Activated naive CD8-positive, alpha-beta T cell treated with anti-CD3 and anti-CD28 coated beads for 36 hours (primary cell): ENCODE measurements at regions not wholly inside any gene's neighbourhood (a gene's known extent, or its start where the extent isn't known, plus 50 kb on each side); places are given as distances from the start of the nearest gene placed in this dataset.

Source experiments
- DNase-seq: peaks from one replicate; pipeline ENCODE4 v3.0.0; 2021
- H3K27ac Mint-ChIP-seq: one replicate; pipeline ENCODE4 v1.8.0; 2022; ENCODE audit warnings: mild to moderate bottlenecking, moderate library complexity, mixed read lengths
- H3K27me3 Mint-ChIP-seq: one replicate; pipeline ENCODE4 v1.8.0; 2022; ENCODE audit warnings: mild to moderate bottlenecking, mixed read lengths
- H3K36me3 Mint-ChIP-seq: one replicate; pipeline ENCODE4 v1.8.0; 2021; ENCODE audit warnings: mild to moderate bottlenecking, mixed read lengths
- H3K4me1 Mint-ChIP-seq: one replicate; pipeline ENCODE4 v1.8.0; 2021; ENCODE audit warnings: mixed read lengths
- H3K4me3 Mint-ChIP-seq: one replicate; pipeline ENCODE4 v1.8.0; 2022; ENCODE audit warnings: mild to moderate bottlenecking, moderate library complexity, mixed read lengths
- H3K9me3 Mint-ChIP-seq: one replicate; pipeline ENCODE4 v1.8.0; 2022; ENCODE audit warnings: mixed read lengths

GRCh38 chr4:22099896-22100295 is 151.3 kb upstream of the KCNIP4 start:
- H3K9me3 Mint-ChIP-seq, result no peaks in the 10 kb centered on the region
- no peaks in the 10 kb centered on the region for H3K27me3 Mint-ChIP-seq
- no peaks in the 10 kb centered on the region for H3K36me3 Mint-ChIP-seq
- H3K27ac Mint-ChIP-seq, result peak overlapping the region; percentile 75
- peak; percentile 1 for DNase-seq
- no peaks in the 10 kb centered on the region for H3K4me1 Mint-ChIP-seq
- H3K4me3 Mint-ChIP-seq, result no peak overlapping the region

- Mint-ChIP-seq H3K27ac (no peak overlapping the region), H3K9me3 (no peaks in the 10 kb centered on the region), H3K36me3 (no peaks in the 10 kb centered on the region), H3K4me3 (no peak overlapping the region), H3K4me1 (no peaks in the 10 kb centered on the region), H3K27me3 (no peaks in the 10 kb centered on the region)
- DNase-seq, result no peak
Observed at GRCh38 chr4:22097596-22097995, 149.0 kb upstream of the KCNIP4 start.

- no peak overlapping the region for H3K27ac Mint-ChIP-seq
- no peak for DNase-seq
- no peaks in the 10 kb centered on the region for H3K36me3 Mint-ChIP-seq
- H3K9me3 Mint-ChIP-seq, result no peaks in the 10 kb centered on the region
- H3K4me1 Mint-ChIP-seq, result no peaks in the 10 kb centered on the region
- H3K27me3 Mint-ChIP-seq, result no peaks in the 10 kb centered on the region
- H3K4me3 Mint-ChIP-seq, result no peak overlapping the region
Observed at GRCh38 chr4:22094217-22094616, 145.6 kb upstream of the KCNIP4 start.

- H3K27me3 Mint-ChIP-seq, result no peaks in the 10 kb centered on the region
- H3K4me1 Mint-ChIP-seq, result no peaks in the 10 kb centered on the region
- H3K4me3 Mint-ChIP-seq, result no peak overlapping the region
- H3K36me3 Mint-ChIP-seq, result no peaks in the 10 kb centered on the region
- no peaks in the 10 kb centered on the region for H3K9me3 Mint-ChIP-seq
- no peak for DNase-seq
- H3K27ac Mint-ChIP-seq, result no peak overlapping the region
Observed at GRCh38 chr4:22093126-22093525, 144.6 kb upstream of the KCNIP4 start.

GRCh38 chr4:22091906-22092305 is 143.3 kb upstream of the KCNIP4 start:
- Mint-ChIP-seq H3K27ac (no peak overlapping the region), H3K9me3 (no peaks in the 10 kb centered on the region), H3K27me3 (no peaks in the 10 kb centered on the region), H3K36me3 (no peaks in the 10 kb centered on the region), H3K4me1 (no peaks in the 10 kb centered on the region), H3K4me3 (no peak overlapping the region)
- DNase-seq, result no peak

- no peaks in the 10 kb centered on the region for H3K36me3 Mint-ChIP-seq
- no peaks in the 10 kb centered on the region for H3K4me1 Mint-ChIP-seq
- H3K4me3 Mint-ChIP-seq, result no peak overlapping the region
- no peak for DNase-seq
- peaks cover 3% of the 10 kb centered on the region for H3K9me3 Mint-ChIP-seq
- no peak overlapping the region for H3K27ac Mint-ChIP-seq
- no peaks in the 10 kb centered on the region for H3K27me3 Mint-ChIP-seq
Observed at GRCh38 chr4:22091352-22091717, 142.8 kb upstream of the KCNIP4 start.

GRCh38 chr4:22090661-22091351 is 142.2 kb upstream of the KCNIP4 start:
- Mint-ChIP-seq H3K27ac (no peak overlapping the region), H3K36me3 (no peaks in the 10 kb centered on the region), H3K4me3 (no peak overlapping the region), H3K9me3 (peaks cover 7% of the 10 kb centered on the region), H3K27me3 (no peaks in the 10 kb centered on the region), H3K4me1 (no peaks in the 10 kb centered on the region)
- no peak for DNase-seq

GRCh38 chr4:22077571-22077970 is 129.0 kb upstream of the KCNIP4 start:
- no peak overlapping the region for H3K27ac Mint-ChIP-seq

GRCh38 chr4:22072726-22073125 is 124.2 kb upstream of the KCNIP4 start:
- Mint-ChIP-seq H3K4me1 (peaks cover 3% of the 10 kb centered on the region), H3K4me3 (no peak overlapping the region), H3K9me3 (peaks cover 11% of the 10 kb centered on the region), H3K27ac (no peak overlapping the region), H3K27me3 (no peaks in the 10 kb centered on the region), H3K36me3 (no peaks in the 10 kb centered on the region)
- DNase-seq, result no peak

More at GRCh38 chr4:22077571-22077970, 129.0 kb upstream of the KCNIP4 start:
- Mint-ChIP-seq H3K4me3 (no peak overlapping the region), H3K36me3 (no peaks in the 10 kb centered on the region), H3K27me3 (no peaks in the 10 kb centered on the region), H3K4me1 (no peaks in the 10 kb centered on the region), H3K9me3 (peaks cover 11% of the 10 kb centered on the region)
- DNase-seq, result no peak

- no peak overlapping the region for H3K4me3 Mint-ChIP-seq
- H3K27ac Mint-ChIP-seq, result no peak overlapping the region
Observed at GRCh38 chr4:22072240-22072639, 123.7 kb upstream of the KCNIP4 start.

GRCh38 chr4:22071749-22072148 is 123.2 kb upstream of the KCNIP4 start:
- H3K4me1 Mint-ChIP-seq, result peaks cover 3% of the 10 kb centered on the region
- no peaks in the 10 kb centered on the region for H3K36me3 Mint-ChIP-seq
- H3K9me3 Mint-ChIP-seq, result peaks cover 9% of the 10 kb centered on the region
- H3K27ac Mint-ChIP-seq, result no peak overlapping the region
- no peak overlapping the region for H3K4me3 Mint-ChIP-seq
- no peak for DNase-seq
- H3K27me3 Mint-ChIP-seq, result no peaks in the 10 kb centered on the region

More at GRCh38 chr4:22072240-22072639, 123.7 kb upstream of the KCNIP4 start:
- no peaks in the 10 kb centered on the region for H3K27me3 Mint-ChIP-seq
- H3K36me3 Mint-ChIP-seq, result no peaks in the 10 kb centered on the region
- H3K9me3 Mint-ChIP-seq, result peaks cover 10% of the 10 kb centered on the region
- DNase-seq, result no peak
- H3K4me1 Mint-ChIP-seq, result peaks cover 3% of the 10 kb centered on the region

- Mint-ChIP-seq H3K36me3 (no peaks in the 10 kb centered on the region), H3K4me1 (peaks cover 3% of the 10 kb centered on the region), H3K4me3 (no peak overlapping the region), H3K9me3 (peaks cover 4% of the 10 kb centered on the region), H3K27ac (no peak overlapping the region), H3K27me3 (no peaks in the 10 kb centered on the region)
- no peak for DNase-seq
Observed at GRCh38 chr4:22070256-22070655, 121.7 kb upstream of the KCNIP4 start.

- Mint-ChIP-seq H3K27me3 (no peaks in the 10 kb centered on the region), H3K4me3 (no peak overlapping the region), H3K36me3 (no peaks in the 10 kb centered on the region), H3K9me3 (peaks cover 5% of the 10 kb centered on the region), H3K4me1 (no peaks in the 10 kb centered on the region), H3K27ac (no peak overlapping the region)
- no peak for DNase-seq
Observed at GRCh38 chr4:22063613-22064012, 115.0 kb upstream of the KCNIP4 start.

GRCh38 chr4:22062676-22063075 is 114.1 kb upstream of the KCNIP4 start:
- Mint-ChIP-seq H3K9me3 (peaks cover 7% of the 10 kb centered on the region), H3K4me3 (no peak overlapping the region), H3K36me3 (peaks cover 1% of the 10 kb centered on the region), H3K27ac (no peak overlapping the region), H3K27me3 (no peaks in the 10 kb centered on the region), H3K4me1 (no peaks in the 10 kb centered on the region)
- DNase-seq, result no peak

- DNase-seq, result no peak
- Mint-ChIP-seq H3K27ac (no peak overlapping the region), H3K27me3 (no peaks in the 10 kb centered on the region), H3K4me3 (no peak overlapping the region), H3K4me1 (no peaks in the 10 kb centered on the region), H3K36me3 (peaks cover 1% of the 10 kb centered on the region), H3K9me3 (peaks cover 12% of the 10 kb centered on the region)
Observed at GRCh38 chr4:22055954-22056353, 107.4 kb upstream of the KCNIP4 start.

- Mint-ChIP-seq H3K36me3 (no peaks in the 10 kb centered on the region), H3K27ac (no peak overlapping the region), H3K27me3 (no peaks in the 10 kb centered on the region), H3K9me3 (peaks cover 3% of the 10 kb centered on the region), H3K4me1 (no peaks in the 10 kb centered on the region), H3K4me3 (no peak overlapping the region)
- no peak for DNase-seq
Observed at GRCh38 chr4:22052076-22052475, 103.5 kb upstream of the KCNIP4 start.
